HepG2 (cell line): ENCODE measurements at regions not wholly inside any gene's neighbourhood (a gene's known extent, or its start where the extent isn't known, plus 50 kb on each side); places are given as distances from the start of the nearest gene placed in this dataset.

Source experiments
- ARNTL ChIP-seq: sonication (generic); formaldehyde crosslinking; IDR thresholded peaks from 2 replicates; pipeline ENCODE4 v1.4.0; 2020; ENCODE audit warnings: mild to moderate bottlenecking, missing genetic modification reagents
- ATF1 ChIP-seq: IDR thresholded peaks from 2 replicates; pipeline ENCODE4 v1.6.1; 2016; ENCODE audit warnings: mild to moderate bottlenecking, control low read depth
- ATM ChIP-seq: fragments of 450-650 bp; IDR thresholded peaks from 2 replicates; pipeline ENCODE4 v1.7.1; 2017; ENCODE audit warnings: mild to moderate bottlenecking, borderline replicate concordance
- FOXA3 ChIP-seq: IDR thresholded peaks from 2 replicates; pipeline ENCODE4 v1.6.1; 2016; ENCODE audit warnings: missing genetic modification reagents, missing compliant biosample characterization
- FOXP1 ChIP-seq, 2 experiments: fragments of 450-650 bp in 1 of 2; IDR thresholded peaks; 2 replicates each; pipeline ENCODE4 v1.6.1; 2017 to 2018; ENCODE audit warnings: antibody characterized with exemption in 1 of 2
- RAD21 ChIP-seq: fragments of 450-650 bp; formaldehyde crosslinking; IDR thresholded peaks from 2 replicates; pipeline ENCODE4 v1.5.0; 2020; ENCODE audit warnings: mild to moderate bottlenecking
- RBM39 ChIP-seq: fragments of 200-400 bp; formaldehyde crosslinking; IDR thresholded peaks from one replicate; pipeline ENCODE4 v1.6.1; 2018; ENCODE audit warnings: antibody characterized with exemption, mild to moderate bottlenecking, low read depth, low read length; ENCODE audit not compliant: poor library complexity, severe bottlenecking
- SALL1 ChIP-seq: sonication (generic); formaldehyde crosslinking; IDR thresholded peaks from 2 replicates; pipeline ENCODE4 v1.8.0; 2022; ENCODE audit warnings: mild to moderate bottlenecking, missing genetic modification reagents
- SOX13 ChIP-seq, 3 experiments: fragments of 450-650 bp in 1 of 3; sonication (generic) in 1 of 3; formaldehyde crosslinking in 1 of 3; IDR thresholded peaks in 2 of 3; conservative IDR thresholded peaks in 1 of 3; 2 replicates each; pipeline versions ENCODE4 v1.5.0 to v1.6.1; 2016 to 2020; ENCODE audit warnings: antibody characterized with exemption in 1 of 3, mild to moderate bottlenecking in 1 of 3, missing compliant biosample characterization in 1 of 3, missing genetic modification reagents in 1 of 3, moderate library complexity in 1 of 3
- SOX5 ChIP-seq: IDR thresholded peaks from 2 replicates; pipeline ENCODE4 v1.6.1; 2016; ENCODE audit warnings: borderline replicate concordance
- SOX6 ChIP-seq, 2 experiments: fragments of 450-650 bp in 1 of 2; sonication (generic) in 1 of 2; formaldehyde crosslinking in 1 of 2; IDR thresholded peaks; 2 replicates each; pipeline versions ENCODE4 v1.4.0 to v1.6.1; 2017 to 2020; ENCODE audit warnings: antibody characterized with exemption in 1 of 2, mild to moderate bottlenecking in 1 of 2, missing genetic modification reagents in 1 of 2
- ZBTB21 ChIP-seq: sonication (generic); formaldehyde crosslinking; IDR thresholded peaks from 2 replicates; pipeline ENCODE4 v1.4.0; 2020; ENCODE audit warnings: missing genetic modification reagents
- ZNF333 ChIP-seq: sonication (generic); formaldehyde crosslinking; IDR thresholded peaks from 2 replicates; pipeline ENCODE4 v1.4.0; 2020; ENCODE audit warnings: mild to moderate bottlenecking, missing genetic modification reagents, borderline replicate concordance
- ZNF33A ChIP-seq: sonication (generic); formaldehyde crosslinking; IDR thresholded peaks from 2 replicates; pipeline ENCODE4 v1.5.1; 2020; ENCODE audit warnings: missing genetic modification reagents, mild to moderate bottlenecking, moderate library complexity, borderline replicate concordance
- ZSCAN22 ChIP-seq: sonication (generic); formaldehyde crosslinking; IDR thresholded peaks from 2 replicates; pipeline ENCODE4 v1.4.0; 2020; ENCODE audit warnings: mild to moderate bottlenecking, missing genetic modification reagents
- ZSCAN25 ChIP-seq: sonication (generic); formaldehyde crosslinking; IDR thresholded peaks from 2 replicates; pipeline ENCODE4 v1.8.0; 2022; ENCODE audit warnings: mild to moderate bottlenecking, missing genetic modification reagents
- TF ChIP-seq, protein P1 (sequence below): IDR thresholded peaks from 2 replicates; pipeline ENCODE4 v1.6.1; 2012; ENCODE audit warnings: low read length, improper control_type of control experiment
- TF ChIP-seq, protein P2 (sequence below): sonication (generic); formaldehyde crosslinking; IDR thresholded peaks from 2 replicates; pipeline ENCODE4; 2020; ENCODE audit warnings: missing genetic modification reagents, mild to moderate bottlenecking, borderline replicate concordance
- TF ChIP-seq, protein P3 (sequence below): sonication (generic); formaldehyde crosslinking; IDR thresholded peaks from 2 replicates; pipeline ENCODE4 v1.4.0; 2020; ENCODE audit warnings: mild to moderate bottlenecking, missing genetic modification reagents, borderline replicate concordance

DNA sequence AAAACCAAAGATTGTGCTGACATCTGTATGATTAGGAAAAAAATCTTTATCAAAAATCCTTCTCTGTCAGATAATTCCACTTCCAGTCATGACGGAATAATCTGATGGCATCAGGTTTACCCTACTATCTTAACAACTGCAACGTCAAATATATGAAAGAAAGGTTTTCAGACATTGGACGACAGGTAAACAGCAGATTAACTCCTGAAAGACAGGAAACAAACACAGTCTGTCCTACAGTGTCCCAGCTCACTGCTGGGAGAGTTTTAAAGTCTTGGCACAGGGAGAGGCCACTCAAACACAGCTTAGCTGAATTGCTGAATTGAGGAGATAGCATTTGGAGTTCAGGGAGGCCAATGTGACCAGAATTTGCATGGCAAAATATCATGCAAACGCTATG, 186.3 kb upstream of the KCTD7 start (continued):
- TF ChIP-seq, protein P1, sequence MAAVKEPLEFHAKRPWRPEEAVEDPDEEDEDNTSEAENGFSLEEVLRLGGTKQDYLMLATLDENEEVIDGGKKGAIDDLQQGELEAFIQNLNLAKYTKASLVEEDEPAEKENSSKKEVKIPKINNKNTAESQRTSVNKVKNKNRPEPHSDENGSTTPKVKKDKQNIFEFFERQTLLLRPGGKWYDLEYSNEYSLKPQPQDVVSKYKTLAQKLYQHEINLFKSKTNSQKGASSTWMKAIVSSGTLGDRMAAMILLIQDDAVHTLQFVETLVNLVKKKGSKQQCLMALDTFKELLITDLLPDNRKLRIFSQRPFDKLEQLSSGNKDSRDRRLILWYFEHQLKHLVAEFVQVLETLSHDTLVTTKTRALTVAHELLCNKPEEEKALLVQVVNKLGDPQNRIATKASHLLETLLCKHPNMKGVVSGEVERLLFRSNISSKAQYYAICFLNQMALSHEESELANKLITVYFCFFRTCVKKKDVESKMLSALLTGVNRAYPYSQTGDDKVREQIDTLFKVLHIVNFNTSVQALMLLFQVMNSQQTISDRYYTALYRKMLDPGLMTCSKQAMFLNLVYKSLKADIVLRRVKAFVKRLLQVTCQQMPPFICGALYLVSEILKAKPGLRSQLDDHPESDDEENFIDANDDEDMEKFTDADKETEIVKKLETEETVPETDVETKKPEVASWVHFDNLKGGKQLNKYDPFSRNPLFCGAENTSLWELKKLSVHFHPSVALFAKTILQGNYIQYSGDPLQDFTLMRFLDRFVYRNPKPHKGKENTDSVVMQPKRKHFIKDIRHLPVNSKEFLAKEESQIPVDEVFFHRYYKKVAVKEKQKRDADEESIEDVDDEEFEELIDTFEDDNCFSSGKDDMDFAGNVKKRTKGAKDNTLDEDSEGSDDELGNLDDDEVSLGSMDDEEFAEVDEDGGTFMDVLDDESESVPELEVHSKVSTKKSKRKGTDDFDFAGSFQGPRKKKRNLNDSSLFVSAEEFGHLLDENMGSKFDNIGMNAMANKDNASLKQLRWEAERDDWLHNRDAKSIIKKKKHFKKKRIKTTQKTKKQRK, result no peak
- TF ChIP-seq RBM39 (no peak), SALL1 (CRISPR knock-in tag) (peak; percentile 40; the same call in 1 of the 2 replicates), ATM (no peak), ZNF33A (CRISPR knock-in tag) (no peak), SOX6 (IDR thresholded peaks at IDR 0.05) (no peak), SOX6 (CRISPR knock-in tag; IDR thresholded peaks at IDR 0.05) (peak; percentile 42; the same call in 1 of the 2 replicates), FOXP1 (IDR thresholded peaks at IDR 0.05) (no peak), FOXP1 (CRISPR knock-in tag; IDR thresholded peaks at IDR 0.05) (peak; percentile 52; the same call in 1 of the 2 replicates), RAD21 (CRISPR knock-in tag) (no peak), ZBTB21 (CRISPR knock-in tag) (peak; percentile 95), ZSCAN25 (no peak), ZSCAN22 (peak; percentile 84), ZNF333 (no peak), SOX13 (IDR thresholded peaks at IDR 0.05) (no peak), SOX13 (CRISPR knock-in tag; conservative IDR thresholded peaks at IDR 0.05 in 1 of 2, IDR thresholded peaks at IDR 0.05 in 1 of 2) (peak in 1 of 2 experiments; percentile 54; a peak in 1 of 4 replicates), FOXA3 (peak; percentile 50; the same call in 1 of the 2 replicates), SOX5 (0 out of 2 replicates have a peak, but pooled peaks have one; percentile 28), ATF1 (CRISPR knock-in tag) (peak; percentile 49; the same call in 1 of the 2 replicates), ARNTL (0 out of 2 replicates have a peak, but pooled peaks have one; percentile 35)
- TF ChIP-seq, protein P2, sequence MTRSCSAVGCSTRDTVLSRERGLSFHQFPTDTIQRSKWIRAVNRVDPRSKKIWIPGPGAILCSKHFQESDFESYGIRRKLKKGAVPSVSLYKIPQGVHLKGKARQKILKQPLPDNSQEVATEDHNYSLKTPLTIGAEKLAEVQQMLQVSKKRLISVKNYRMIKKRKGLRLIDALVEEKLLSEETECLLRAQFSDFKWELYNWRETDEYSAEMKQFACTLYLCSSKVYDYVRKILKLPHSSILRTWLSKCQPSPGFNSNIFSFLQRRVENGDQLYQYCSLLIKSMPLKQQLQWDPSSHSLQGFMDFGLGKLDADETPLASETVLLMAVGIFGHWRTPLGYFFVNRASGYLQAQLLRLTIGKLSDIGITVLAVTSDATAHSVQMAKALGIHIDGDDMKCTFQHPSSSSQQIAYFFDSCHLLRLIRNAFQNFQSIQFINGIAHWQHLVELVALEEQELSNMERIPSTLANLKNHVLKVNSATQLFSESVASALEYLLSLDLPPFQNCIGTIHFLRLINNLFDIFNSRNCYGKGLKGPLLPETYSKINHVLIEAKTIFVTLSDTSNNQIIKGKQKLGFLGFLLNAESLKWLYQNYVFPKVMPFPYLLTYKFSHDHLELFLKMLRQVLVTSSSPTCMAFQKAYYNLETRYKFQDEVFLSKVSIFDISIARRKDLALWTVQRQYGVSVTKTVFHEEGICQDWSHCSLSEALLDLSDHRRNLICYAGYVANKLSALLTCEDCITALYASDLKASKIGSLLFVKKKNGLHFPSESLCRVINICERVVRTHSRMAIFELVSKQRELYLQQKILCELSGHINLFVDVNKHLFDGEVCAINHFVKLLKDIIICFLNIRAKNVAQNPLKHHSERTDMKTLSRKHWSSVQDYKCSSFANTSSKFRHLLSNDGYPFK, result no peak
- TF ChIP-seq, protein P3, sequence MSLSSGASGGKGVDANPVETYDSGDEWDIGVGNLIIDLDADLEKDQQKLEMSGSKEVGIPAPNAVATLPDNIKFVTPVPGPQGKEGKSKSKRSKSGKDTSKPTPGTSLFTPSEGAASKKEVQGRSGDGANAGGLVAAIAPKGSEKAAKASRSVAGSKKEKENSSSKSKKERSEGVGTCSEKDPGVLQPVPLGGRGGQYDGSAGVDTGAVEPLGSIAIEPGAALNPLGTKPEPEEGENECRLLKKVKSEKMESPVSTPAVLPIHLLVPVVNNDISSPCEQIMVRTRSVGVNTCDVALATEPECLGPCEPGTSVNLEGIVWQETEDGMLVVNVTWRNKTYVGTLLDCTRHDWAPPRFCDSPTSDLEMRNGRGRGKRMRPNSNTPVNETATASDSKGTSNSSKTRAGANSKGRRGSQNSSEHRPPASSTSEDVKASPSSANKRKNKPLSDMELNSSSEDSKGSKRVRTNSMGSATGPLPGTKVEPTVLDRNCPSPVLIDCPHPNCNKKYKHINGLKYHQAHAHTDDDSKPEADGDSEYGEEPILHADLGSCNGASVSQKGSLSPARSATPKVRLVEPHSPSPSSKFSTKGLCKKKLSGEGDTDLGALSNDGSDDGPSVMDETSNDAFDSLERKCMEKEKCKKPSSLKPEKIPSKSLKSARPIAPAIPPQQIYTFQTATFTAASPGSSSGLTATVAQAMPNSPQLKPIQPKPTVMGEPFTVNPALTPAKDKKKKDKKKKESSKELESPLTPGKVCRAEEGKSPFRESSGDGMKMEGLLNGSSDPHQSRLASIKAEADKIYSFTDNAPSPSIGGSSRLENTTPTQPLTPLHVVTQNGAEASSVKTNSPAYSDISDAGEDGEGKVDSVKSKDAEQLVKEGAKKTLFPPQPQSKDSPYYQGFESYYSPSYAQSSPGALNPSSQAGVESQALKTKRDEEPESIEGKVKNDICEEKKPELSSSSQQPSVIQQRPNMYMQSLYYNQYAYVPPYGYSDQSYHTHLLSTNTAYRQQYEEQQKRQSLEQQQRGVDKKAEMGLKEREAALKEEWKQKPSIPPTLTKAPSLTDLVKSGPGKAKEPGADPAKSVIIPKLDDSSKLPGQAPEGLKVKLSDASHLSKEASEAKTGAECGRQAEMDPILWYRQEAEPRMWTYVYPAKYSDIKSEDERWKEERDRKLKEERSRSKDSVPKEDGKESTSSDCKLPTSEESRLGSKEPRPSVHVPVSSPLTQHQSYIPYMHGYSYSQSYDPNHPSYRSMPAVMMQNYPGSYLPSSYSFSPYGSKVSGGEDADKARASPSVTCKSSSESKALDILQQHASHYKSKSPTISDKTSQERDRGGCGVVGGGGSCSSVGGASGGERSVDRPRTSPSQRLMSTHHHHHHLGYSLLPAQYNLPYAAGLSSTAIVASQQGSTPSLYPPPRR (CRISPR knock-in tag), result no peak
